Mesothelial cell of epicardium (in vitro differentiated cells): ENCODE measurements at regions not wholly inside any gene's neighbourhood (a gene's known extent, or its start where the extent isn't known, plus 50 kb on each side); places are given as distances from the start of the nearest gene placed in this dataset.

Experiments
- DNase-seq, 2 experiments: peaks; one replicate each; pipeline ENCODE4 v3.0.0; 2021; ENCODE audit warnings: low spot score in 2 of 2; ENCODE audit not compliant: unreplicated experiment in 2 of 2
- H3K27ac Mint-ChIP-seq: 2 replicates; pipeline ENCODE4 v1.8.0; 2021; ENCODE audit warnings: mixed read lengths
- H3K27me3 Mint-ChIP-seq: 2 replicates; pipeline ENCODE4 v1.8.0; 2021; ENCODE audit warnings: low read depth, mixed read lengths
- H3K36me3 Mint-ChIP-seq: 2 replicates; pipeline ENCODE4 v1.8.0; 2021; ENCODE audit warnings: mixed read lengths
- H3K4me1 Mint-ChIP-seq: 2 replicates; pipeline ENCODE4 v1.8.0; 2021; ENCODE audit warnings: mixed read lengths
- H3K4me3 Mint-ChIP-seq: 2 replicates; pipeline ENCODE4 v1.8.0; 2021; ENCODE audit warnings: mild to moderate bottlenecking, moderate library complexity, mixed read lengths
- H3K9me3 Mint-ChIP-seq: 2 replicates; pipeline ENCODE4 v1.8.0; 2021; ENCODE audit warnings: mixed read lengths
- TF ChIP-seq, protein P1 (sequence below): fragments of 200-600 bp; sonication (generic); IDR thresholded peaks from one replicate; pipeline ENCODE4 v1.5.0; 2021; ENCODE audit warnings: antibody characterized with exemption; ENCODE audit not compliant: unreplicated experiment

DNA sequence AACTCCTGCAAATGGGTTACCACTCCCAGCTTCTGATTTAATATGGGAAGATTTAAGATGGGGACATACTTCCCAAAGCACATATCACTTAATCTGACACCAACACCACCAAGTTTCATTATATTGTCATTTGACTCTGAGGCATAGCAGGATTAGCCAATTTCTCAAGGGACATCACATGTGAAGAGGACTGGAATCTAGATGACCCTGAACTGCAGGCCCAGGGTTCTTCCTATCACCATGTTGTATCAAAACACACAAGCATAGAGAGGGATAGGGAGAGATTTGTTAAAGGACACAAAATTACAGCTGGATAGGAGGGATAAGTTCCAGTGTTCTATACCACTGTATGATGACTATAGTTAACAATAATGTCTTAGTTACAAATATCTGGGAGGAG lies 168.3 kb upstream of the PPP2R2B start:
- Mint-ChIP-seq H3K4me3 (no peak overlapping the region), H3K4me1 (peaks cover 29% of the 10 kb centered on the region), H3K27ac (no peak overlapping the region), H3K36me3 (no peaks in the 10 kb centered on the region), H3K27me3 (no peaks in the 10 kb centered on the region), H3K9me3 (no peaks in the 10 kb centered on the region)
- TF ChIP-seq, protein P1, sequence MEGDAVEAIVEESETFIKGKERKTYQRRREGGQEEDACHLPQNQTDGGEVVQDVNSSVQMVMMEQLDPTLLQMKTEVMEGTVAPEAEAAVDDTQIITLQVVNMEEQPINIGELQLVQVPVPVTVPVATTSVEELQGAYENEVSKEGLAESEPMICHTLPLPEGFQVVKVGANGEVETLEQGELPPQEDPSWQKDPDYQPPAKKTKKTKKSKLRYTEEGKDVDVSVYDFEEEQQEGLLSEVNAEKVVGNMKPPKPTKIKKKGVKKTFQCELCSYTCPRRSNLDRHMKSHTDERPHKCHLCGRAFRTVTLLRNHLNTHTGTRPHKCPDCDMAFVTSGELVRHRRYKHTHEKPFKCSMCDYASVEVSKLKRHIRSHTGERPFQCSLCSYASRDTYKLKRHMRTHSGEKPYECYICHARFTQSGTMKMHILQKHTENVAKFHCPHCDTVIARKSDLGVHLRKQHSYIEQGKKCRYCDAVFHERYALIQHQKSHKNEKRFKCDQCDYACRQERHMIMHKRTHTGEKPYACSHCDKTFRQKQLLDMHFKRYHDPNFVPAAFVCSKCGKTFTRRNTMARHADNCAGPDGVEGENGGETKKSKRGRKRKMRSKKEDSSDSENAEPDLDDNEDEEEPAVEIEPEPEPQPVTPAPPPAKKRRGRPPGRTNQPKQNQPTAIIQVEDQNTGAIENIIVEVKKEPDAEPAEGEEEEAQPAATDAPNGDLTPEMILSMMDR, result no peak
- no peak for DNase-seq

DNA sequence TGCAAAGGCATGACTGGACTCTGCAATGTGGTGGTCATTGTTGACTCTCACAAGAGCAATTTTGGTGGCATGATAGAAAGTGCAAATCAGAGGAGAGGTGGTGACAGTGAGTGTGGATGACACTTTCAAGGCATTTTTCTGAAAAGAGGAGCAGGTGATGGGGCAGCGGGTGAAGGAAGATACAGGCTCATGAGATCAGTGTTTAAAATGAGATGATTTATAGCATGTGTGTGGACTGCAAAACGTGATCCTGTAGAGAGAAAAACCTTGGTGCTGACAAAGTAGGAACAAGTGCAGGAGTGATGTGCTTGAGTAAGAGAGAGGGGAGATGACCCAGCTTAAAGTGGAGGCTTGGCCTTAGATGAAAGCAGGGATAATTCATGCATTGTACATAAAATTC lies 171.2 kb upstream of the PPP2R2B start:
- Mint-ChIP-seq H3K27ac (no peak overlapping the region), H3K27me3 (no peaks in the 10 kb centered on the region), H3K9me3 (no peaks in the 10 kb centered on the region), H3K36me3 (no peaks in the 10 kb centered on the region), H3K4me3 (no peak overlapping the region), H3K4me1 (peaks cover 17% of the 10 kb centered on the region)
- TF ChIP-seq, protein P1, result no peak
- DNase-seq, result no peak

DNA sequence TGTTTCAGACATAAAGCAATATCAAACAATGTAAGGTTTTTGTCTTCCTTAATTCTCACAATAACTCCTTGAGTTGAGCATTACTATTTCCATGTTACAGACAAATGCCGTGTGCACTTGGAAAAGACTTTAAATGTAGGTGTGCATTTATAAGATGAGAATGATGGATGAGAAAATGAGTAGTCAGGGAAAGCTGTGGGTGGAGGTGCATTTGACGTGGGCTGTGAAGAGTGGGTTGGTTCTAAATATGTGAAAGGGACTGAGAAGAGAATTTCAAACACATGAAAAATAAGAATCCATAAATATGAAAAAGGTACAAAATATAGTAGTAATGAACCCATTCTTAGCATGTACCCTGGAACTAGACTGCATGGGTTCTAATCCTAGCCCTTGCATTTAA lies 171.6 kb upstream of the PPP2R2B start:
- TF ChIP-seq, protein P1, result no peak
- no peaks in the 10 kb centered on the region for H3K27me3 Mint-ChIP-seq
- DNase-seq, result no peak
- H3K27ac Mint-ChIP-seq, result no peak overlapping the region
- H3K4me3 Mint-ChIP-seq, result no peak overlapping the region
- no peaks in the 10 kb centered on the region for H3K36me3 Mint-ChIP-seq
- no peaks in the 10 kb centered on the region for H3K9me3 Mint-ChIP-seq
- peaks cover 17% of the 10 kb centered on the region for H3K4me1 Mint-ChIP-seq

DNA sequence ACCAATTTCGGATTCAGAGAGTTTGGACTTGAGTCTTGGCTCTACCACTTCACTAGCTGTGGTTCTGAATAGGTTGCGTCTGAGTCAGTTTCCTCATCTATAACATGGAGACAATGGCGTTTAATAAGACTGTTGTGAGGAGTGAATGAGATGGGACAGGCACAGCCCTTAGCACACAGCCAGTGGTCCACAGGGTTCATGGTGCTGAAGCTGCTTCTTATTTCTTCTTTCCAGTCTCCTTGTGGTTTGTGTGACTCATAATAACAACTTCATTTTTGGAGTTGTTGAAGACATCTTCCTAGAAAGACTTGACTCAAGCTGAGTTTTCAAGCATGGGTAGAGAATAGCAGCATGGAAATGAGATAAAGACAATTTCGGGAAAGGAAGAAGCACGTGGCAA lies 172.6 kb upstream of the PPP2R2B start:
- Mint-ChIP-seq H3K36me3 (no peaks in the 10 kb centered on the region), H3K4me1 (peaks cover 16% of the 10 kb centered on the region), H3K9me3 (no peaks in the 10 kb centered on the region), H3K27ac (no peak overlapping the region), H3K27me3 (no peaks in the 10 kb centered on the region), H3K4me3 (no peak overlapping the region)
- TF ChIP-seq, protein P1, result no peak
- no peak for DNase-seq

DNA sequence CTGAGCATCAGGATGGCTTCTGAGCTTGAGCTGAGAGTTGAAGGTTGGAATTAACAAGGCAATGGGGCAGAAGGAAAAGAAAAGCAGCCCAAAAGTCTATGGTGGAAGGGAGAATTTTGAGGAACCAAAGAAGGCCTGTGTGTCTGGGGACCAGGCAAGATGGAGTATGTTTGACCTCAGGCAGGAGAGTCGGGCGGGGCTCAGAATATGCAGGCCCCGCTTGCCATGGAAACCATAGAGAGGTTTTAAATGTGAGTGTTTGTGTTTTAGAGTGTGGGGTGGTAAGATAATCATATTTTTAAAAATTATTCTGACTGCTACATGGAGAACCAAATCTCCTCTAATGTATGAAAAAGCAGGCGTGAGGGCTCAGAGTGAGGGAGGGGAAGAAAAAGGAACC lies 174.0 kb upstream of the PPP2R2B start:
- no peaks in the 10 kb centered on the region for H3K36me3 Mint-ChIP-seq
- no peaks in the 10 kb centered on the region for H3K27me3 Mint-ChIP-seq
- H3K9me3 Mint-ChIP-seq, result no peaks in the 10 kb centered on the region
- no peak for DNase-seq
- no peak overlapping the region for H3K4me3 Mint-ChIP-seq
- H3K4me1 Mint-ChIP-seq, result peaks cover 11% of the 10 kb centered on the region
- TF ChIP-seq, protein P1, result no peak
- H3K27ac Mint-ChIP-seq, result no peak overlapping the region
